HUDEP-2 (cell line): ENCODE measurements at regions not wholly inside any gene's neighbourhood (a gene's known extent, or its start where the extent isn't known, plus 50 kb on each side); places are given as distances from the start of the nearest gene placed in this dataset.
"Not testable (repeated sequence)": the region's sequence is repeated elsewhere in the genome, so short reads cannot be mapped to it uniquely, and the experiment has no call there.

Source experiments
- DNase-seq, 76 experiments: peaks; one replicate each; lab custom pipeline; 2025; ENCODE audit not compliant: unreplicated experiment in 76 of 76; lab: John Stamatoyannopoulos, UW

DNA sequence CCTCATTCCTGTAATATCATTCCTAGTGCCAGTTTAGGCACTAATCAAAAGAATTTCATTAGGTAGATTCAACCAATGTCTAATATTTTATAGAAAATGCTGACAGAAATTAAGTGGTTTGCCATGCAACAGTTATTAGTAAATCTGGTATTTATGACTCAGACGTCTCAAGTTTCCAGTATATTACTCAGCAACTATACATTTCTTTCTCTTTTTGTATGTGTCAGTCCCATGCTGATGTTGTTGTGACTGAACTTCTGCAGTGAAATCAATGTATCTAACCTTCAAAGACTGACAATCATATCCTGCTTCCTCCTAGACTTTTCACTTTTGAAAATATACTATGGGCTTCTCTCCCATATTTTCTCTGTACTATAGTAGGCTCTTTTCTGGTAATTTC, 822.5 kb downstream of the NR2F1-AS1 start:
- no peak for DNase-seq

DNA sequence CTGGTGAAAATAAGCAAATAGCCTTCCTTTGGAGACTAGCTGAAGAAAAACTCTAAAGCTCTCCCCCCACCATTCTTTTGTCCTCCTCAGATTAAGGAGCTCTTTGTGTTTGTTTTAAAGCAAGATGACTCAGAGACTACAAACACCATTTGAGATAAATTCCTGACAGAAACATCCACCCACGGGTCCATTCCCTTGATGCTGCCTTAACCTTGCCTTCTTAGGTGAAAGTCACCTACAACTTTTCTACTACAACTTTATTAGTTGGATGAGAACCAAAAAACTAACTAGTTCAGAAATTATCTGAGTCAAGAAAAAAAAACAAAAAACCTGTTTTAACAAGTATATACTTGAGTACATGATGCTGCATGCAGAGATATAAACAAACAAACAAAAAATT, 831.1 kb downstream of the NR2F1-AS1 start:
- no peak for DNase-seq

DNA sequence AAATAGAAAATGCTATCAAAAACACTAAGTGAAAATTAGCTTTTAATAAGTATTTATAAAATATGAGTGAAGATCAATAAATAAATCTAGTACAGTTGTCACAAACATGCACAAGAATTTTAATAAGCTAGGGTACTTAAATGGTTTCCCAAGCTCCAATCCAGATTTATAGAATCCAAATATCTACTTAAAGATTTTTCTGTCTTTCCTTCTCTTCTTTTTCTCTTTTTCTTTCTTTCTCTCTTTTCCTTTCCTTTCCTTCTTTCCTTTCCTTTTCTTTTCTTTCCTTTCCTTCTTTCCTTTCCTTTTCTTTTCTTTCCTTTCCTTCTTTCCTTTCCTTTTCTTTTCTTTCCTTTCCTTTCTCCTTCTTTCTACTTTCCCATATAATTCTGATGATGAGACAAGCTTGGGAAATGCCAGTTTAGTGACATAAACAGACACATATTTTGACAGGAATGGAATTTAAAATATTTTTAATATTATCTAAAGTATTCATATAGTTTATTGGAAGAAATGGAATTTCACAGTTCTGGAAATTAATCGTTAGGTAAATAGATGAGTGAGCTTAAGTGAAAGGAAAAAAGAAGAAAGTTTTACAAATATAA, 832.8 kb downstream of the NR2F1-AS1 start:
- DNase-seq = no peak

DNA sequence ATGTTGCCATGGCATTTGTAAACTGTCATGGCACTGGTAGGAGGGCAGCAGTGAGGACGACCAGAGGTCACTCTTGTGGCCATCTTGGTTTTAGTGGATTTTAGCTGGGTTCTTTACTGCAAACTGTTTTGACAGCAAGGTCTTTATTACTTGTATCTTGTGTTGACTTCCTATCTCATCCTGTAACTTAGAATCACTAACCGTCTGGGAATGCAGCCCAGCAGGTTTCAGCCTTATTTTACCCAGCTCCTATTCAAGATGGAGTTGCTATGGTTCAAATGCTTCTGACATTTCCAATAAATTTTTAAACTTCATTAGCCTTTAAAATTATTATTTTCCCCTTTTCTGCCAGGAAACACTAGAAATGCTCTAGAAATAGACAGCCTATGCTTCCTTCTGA, 839.1 kb downstream of the NR2F1-AS1 start:
- no peak for DNase-seq

DNA sequence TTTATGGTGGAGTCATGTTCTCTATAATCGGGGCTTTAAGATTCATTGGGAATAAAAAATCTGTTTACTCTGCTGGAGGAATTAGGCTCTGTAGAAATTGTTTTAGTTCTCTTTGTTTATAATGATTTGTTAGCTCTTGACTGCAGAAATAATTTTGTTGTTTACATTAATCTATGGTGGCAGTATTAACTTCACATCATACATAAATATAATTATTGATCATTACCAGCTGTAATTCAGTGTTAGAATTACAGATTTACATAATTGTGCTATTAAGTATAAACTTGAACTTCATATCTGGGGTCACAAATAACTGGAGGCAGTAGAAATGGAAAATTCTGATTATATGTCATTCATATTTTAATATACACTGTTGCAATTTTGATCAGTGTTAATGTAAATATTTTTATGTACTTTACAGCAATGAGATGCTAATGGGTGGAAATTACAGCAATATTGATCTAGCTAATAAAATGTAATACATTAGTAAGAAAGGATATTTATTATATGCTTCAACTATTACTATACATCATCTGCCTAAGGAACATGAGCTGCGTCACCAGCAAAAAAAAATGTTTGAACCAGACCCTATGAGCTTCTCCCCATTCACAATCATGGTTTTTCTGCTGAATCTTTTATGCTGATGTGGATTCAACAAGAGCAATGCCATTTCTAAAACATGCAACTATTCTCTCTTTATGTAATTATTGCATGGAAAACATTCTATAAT, 846.6 kb downstream of the NR2F1-AS1 start:
- no peak for DNase-seq

DNA sequence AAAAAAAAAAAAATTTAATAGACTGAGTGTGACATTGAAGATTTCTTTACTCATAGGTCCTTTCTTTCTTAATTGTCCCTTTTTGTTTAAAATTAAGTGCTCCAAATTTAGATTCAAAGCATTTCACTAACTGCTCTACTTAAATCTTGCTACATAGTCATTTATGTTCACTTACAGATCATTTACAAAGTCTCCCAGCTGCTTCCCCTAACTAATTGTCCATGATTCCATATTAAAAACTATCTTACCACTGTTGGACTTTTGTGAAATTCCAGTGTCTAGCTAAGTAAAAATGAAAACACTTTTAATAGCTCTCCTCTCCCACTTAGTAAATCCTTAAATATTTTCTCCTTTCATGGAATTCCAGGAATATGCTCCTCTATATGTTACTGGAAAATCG, 850.5 kb downstream of the NR2F1-AS1 start:
- no peak for DNase-seq

DNA sequence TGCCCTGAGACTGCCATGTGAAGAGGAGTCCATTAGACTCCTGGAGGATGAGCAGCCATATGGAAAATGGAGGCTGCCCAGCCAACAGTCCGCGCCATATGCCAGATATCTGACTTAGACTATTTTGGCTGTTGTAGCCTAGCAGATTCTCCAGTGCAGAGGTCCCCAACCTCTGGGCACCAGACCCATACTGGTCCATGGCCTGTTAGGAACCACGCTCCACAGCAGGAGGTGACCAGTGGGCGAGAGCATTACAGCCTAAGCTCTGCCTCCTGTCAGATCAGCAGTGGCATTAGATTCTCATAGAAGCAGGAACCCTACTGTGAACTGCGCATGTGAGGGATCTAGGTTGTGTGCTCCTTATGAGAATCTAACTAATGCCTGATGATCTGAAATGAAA, 851.9 kb downstream of the NR2F1-AS1 start:
- no peak for DNase-seq

DNA sequence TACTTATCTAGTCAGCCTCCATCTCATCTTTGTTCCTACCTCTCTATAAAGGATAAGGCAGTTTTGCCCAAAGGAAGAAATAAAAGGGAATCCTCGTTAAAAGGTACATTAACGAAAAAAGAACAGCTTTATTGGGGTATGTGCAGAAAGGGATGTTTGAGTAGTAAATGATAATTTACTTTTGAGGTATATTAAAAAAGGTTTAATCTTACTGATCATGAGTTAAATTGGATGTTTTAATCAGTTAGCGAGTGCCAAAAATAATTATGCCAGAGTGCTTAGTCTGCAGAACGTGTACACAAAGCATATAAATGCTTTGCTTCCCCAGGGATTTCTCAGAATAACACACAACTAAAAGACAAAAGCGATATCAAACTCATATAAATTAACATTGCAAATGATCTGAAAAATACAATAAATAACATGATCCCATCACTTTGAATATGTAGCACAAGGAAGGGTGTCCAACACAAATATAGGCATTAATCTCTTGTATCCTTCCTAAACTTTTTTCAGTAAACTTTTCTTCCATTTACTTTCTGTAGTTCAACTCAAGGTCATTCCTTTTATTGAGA, 865.0 kb downstream of the NR2F1-AS1 start:
- no peak for DNase-seq

DNA sequence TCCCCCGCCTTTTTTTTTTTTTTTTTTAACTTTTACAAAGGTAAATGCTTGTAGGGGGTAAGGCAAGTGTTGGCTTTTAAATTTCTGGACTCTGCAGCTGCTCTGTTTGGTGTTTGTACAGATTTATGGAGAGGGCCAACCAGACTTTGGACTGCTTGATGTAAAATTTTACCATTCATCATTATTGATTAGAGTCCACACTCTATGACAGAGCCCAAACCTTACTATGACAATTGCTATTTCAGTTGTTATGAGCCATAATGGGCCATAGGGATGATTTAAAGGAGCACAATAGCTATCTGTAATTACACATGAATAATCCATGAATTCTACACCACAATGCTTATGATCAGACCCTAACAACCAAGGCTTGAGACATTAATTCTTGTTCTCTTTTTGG, 867.2 kb downstream of the NR2F1-AS1 start:
- no peak for DNase-seq

DNA sequence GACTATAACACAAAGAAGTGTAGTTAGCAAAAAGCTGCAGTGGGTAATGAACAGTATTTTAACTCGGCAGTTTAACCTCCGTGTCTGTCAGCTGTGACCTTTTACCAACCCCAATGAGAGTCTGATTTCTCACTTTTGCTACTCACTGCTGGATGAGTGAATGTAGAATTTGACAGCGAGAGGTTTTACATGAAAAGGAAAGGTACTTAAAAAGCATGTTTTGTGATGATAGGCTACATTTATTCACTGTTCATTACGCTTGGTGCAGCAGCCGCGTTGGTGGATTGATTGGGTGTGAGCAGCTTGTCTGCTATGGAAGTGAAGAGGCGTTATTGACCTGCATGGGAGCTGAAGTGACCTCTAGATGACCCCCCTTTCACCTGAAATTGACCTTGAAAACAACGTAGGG, 867.7 kb downstream of the NR2F1-AS1 start:
- DNase-seq = no peak

DNA sequence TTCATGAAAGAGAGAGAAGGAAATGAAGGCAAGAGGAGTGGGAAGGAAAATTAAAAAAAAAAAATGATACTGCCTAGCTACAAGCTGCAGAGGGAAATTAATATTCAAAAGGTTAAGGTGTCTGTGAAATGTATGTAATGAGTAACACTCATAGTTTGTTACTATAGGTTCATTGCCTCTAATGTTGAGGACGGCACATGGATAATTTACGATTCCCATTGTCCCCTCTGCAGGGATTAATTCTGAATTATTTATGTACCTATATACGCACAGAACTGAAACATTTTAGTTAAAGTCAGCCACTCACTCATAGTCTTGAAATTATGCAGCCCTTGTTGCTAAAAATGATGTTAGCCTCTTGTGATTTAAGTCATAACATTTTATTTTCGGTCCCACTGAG, 869.1 kb downstream of the NR2F1-AS1 start:
- no peak for DNase-seq

DNA sequence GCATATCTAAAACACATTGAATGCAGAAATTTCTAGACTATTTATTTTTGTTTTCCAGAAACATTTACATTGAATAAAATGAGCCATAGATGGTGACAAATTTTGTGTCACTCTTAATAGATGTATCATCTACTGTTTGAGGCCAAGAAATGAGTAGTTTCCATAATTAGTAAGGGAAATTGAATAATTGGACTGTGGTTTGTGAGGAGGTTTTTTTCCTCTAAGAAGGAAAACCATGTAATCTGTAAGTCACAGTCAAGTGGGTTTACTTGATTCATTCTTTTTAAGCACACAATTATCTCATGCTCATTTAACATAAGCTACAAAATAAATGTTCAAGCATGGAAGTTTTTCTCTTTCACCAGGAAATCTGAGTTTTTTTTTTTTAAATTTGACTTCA, 876.4 kb downstream of the NR2F1-AS1 start:
- no peak for DNase-seq

DNA sequence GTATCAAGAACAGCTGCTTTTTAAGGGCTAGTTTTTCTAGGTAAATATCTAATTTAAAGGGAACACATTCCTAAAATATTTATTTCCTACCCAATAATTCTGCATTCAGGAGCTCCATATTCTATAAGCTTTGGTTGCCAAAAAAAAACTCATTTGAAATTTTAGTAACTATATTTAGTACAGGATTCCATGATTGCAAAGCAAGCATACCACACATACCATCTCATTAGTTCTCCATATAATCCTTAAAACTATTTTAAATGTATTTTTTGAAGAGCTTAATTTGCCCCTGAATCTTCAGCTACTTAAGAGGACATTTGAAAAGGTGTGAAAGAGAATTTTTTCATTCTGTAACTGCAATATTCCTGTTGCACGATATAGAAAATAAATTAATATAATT, 877.0 kb downstream of the NR2F1-AS1 start:
- DNase-seq = no peak

DNA sequence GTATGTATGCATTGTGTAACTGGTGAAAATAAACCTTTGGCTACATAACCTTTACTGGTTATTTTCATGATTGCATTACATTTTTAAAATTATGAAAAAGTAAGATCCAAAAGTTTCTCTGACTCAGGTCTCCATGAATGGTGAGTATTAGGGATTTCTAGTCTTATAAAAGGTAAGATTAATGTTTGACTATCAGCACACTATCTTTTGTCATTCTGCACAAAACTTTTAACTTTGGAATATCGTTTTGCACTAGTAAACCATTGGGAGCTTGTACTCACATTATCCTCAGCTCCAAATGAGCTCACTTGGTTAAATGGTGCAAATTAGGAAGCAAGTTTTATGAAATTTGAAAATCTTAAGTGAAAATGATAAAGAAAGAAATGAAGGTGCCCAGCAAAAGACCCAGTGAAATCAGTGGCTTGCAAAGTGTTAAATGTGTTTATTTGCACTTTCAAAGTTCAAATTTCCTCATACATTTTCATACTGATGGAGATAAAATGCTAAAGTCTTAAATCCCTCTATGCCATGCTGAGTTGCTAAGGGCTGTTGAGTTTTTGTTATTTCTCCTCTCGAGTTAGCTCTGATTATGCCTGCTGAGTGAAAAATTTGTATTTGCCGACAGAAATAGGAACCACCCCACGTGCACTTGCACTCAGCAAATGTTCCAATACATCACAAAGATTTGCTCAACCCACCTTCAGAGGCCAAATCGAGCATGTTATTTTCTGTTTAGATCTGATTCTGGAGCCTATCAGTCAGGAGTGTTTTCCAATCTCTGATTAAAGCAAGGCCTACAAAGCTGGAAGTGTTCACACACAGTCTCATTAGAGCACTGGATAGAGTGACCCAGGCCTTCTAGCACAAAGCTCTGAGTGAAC, 885.7 kb downstream of the NR2F1-AS1 start:
- DNase-seq = no peak

DNA sequence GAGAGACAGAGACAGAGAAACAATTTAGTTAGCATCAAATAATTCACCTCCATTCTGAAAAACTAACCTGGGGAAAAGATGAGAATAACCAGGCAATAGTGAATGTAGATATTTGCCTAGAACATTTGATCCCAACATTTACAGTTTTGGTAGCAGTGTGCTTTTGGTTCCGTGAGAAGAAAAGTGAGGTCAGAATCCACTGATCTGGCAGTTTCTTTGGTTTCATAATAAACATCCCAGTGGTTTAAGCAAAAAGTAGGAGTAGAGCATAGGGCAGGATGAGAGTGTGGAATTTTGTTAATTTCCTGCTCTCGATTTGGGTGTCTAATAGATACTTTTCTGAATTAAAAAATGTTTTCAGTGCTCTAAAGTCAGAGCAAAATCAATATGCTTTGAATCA, 887.0 kb downstream of the NR2F1-AS1 start:
- DNase-seq = no peak

DNA sequence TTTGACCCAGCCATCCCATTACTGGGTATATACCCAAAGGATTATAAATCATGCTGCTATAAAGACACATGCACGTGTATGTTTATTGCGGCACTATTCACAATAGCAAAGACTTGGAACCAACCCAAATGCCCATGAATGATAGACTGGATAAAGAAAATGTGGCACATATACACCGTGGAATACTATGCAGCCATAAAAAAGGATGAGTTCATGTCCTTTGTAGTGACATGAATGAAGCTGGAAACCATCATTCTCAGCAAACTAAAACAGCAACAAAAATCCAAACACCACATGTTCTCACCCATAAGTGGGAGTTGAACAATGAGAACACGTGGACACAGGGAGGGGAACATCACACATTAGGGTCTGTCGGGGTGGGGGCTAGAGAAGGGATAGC, 889.1 kb downstream of the NR2F1-AS1 start:
- DNase-seq = not testable (repeated sequence)

DNA sequence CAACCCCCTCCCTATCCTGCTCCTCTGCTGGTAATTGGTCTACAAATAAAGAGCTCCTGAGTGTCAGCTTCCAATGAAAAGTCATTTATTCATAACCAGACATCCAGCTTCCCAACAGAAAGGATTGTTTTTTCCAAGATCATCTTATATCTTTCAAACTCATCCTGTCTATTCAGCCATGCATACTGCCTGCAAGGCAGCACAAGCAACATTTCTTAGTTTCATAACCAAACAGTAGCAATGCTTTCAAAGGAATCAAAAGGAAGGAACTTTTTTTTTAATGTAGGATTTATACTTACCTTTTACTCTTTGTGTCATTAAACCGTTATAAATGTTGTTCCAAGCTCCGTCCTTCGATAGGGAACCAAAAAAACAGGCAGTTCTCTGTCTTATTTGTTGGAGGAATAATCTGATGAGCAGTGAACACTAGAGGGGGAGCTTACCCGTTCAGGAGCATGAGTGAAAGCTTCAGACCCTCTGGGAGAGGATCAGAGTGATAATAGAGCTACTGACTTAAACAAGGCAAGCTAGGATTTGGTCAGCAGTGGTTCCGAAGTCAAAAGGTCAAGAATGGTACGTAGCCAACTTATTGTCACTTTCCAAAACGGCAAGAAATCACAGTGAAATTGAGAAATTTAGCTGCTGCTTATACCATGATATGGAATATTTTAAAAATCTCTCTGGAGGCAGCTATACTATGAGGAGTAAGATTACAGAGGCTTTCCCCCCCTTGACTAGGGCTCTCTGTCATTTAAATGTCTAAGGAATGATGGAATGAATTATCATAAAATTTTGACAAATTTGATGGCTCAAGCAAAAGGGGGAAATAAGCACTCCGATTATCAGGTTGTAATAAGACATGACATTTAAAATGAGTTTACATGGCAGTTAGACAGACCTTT, 892.9 kb downstream of the NR2F1-AS1 start:
- DNase-seq = no peak

DNA sequence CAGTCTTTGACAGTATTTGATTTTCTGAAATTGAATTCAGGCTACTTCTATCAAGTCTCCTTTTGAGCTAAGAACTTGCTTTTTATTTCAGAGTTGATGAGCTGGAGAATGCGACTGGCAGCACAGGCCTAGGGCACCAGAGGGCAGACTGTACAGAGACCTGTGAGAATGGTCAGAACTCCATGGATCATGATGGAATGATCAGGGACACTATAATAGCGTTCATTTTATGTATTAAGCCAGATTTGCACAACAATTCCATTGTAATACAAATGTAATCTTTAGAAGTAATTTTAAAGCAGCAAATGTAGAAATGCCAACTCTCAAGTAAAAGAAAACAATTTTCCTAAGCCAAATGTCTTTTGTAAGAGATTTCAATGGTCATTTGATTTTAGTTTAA, 902.4 kb downstream of the NR2F1-AS1 start:
- DNase-seq = no peak

DNA sequence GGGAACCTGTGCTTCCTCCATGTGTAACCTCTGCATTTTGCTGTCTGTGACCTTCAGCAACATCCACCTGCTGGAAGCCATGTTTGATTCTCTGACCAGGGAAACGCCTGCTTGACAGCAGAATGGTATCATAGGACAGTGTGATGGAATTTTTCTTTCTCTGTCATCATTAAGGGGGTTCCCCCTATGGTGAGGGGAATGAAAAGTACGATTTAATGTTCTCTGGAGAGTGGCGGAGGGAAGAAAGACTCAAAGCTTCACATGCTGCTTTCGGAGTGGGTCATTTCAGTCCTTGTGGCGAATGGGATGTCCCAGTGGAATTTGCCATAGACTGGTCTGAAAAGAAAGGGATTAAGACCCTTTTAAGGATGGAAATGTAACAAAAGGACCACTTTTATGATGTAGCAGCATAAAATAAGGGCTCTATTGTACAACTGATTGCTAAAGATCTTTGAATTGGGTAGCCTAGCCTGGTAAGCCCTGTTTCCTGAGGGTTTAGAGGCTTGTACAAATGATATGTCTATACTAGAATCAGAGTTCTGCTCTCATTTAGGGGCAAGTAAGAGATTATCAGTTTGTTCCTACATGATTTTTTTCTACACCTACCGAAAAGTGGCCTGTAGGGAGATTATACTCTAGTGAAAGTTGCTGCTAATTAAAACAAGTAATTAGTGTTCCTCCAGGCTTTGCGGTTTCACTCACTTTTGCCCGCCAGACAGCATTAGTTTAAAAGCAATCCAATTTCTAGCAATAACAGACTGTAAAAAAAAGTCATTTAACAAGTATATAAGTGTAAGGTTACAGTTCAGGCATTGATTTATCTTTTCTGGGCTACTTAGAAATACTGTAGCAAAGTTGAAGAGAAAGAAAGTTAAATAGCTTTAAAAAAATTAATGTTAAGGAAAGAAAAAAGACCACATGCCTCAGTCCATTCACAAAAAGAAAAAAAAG, 904.5 kb downstream of the NR2F1-AS1 start:
- no peak for DNase-seq
